B cell (primary cell): ENCODE measurements at regions not wholly inside any gene's neighbourhood (a gene's known extent, or its start where the extent isn't known, plus 50 kb on each side); places are given as distances from the start of the nearest gene placed in this dataset.

Source experiments
- ATAC-seq: fragments of 200-7000 bp; cut with Tn5 transposase; one replicate; pipeline ENCODE4 v1.10.0; 2021; ENCODE audit warnings: low read depth, mild to moderate bottlenecking, moderate number of reproducible peaks, moderate library complexity
- CTCF ChIA-PET: fragments of 350-600 bp; sonication (Branson Sonifier 250); formaldehyde crosslinking; loops from one replicate; lab custom pipeline; 2021; ENCODE audit warnings: antibody characterized with exemption, inconsistent platforms; lab: Charles Lee
- POLR2A ChIA-PET: fragments of 350-600 bp; sonication (Branson Sonifier 250); formaldehyde crosslinking; loops from one replicate; lab custom pipeline; 2021; ENCODE audit warnings: antibody characterized with exemption; lab: Charles Lee
- DNase-seq: peaks from one replicate; pipeline ENCODE4 v3.0.0; 2013
- H2AFZ ChIP-seq: 2 replicates; pipeline ENCODE4 v1.6.1; 2012; ENCODE audit warnings: mild to moderate bottlenecking, low read depth, low read length; ENCODE audit not compliant: insufficient read depth, poor library complexity, severe bottlenecking
- H3K27ac ChIP-seq, 2 donors: 1 replicate in 1 of 2; 2 replicates in 1 of 2; pipeline ENCODE4 v1.5.1; 2012 to 2013; ENCODE audit warnings: low read length in 2 of 2, mild to moderate bottlenecking in 2 of 2, moderate library complexity in 1 of 2
- H3K27me3 ChIP-seq, 4 experiments: fragments of 200-600 bp in 1 of 4; sonication (generic) in 1 of 4; replicated peaks in 1 of 4; 1 replicate in 2 of 4; 2 replicates in 2 of 4; pipeline versions ENCODE4 v1.6.1 to v1.7.0; 2013 to 2016; ENCODE audit warnings: low read length in 3 of 4, mild to moderate bottlenecking in 2 of 4, mixed read lengths in 1 of 4, moderate library complexity in 1 of 4; ENCODE audit not compliant: insufficient read depth in 4 of 4, control insufficient read depth in 3 of 4; ENCODE audit errors: control extremely low read depth in 1 of 4
- H3K36me3 ChIP-seq, 2 experiments: replicated peaks in 1 of 2; 1 replicate in 1 of 2; 2 replicates in 1 of 2; pipeline versions ENCODE4 v1.6.1 to v1.7.1; 2013; ENCODE audit warnings: low read length in 1 of 2; ENCODE audit not compliant: insufficient read depth in 2 of 2, control insufficient read depth in 1 of 2; ENCODE audit errors: control extremely low read depth in 1 of 2, extremely low read depth in 1 of 2
- H3K4me1 ChIP-seq, 2 donors: fragments of 200-600 bp in 1 of 2; sonication (generic) in 1 of 2; 1 replicate in 1 of 2; 2 replicates in 1 of 2; pipeline versions ENCODE4 v1.5.1 to v1.6.1; 2013 to 2017; ENCODE audit warnings: low read length in 2 of 2; ENCODE audit not compliant: control insufficient read depth in 2 of 2, insufficient read depth in 2 of 2
- H3K4me2 ChIP-seq: replicated peaks from 2 replicates; pipeline ENCODE3; 2012; ENCODE audit warnings: mild to moderate bottlenecking, low read depth, low read length; ENCODE audit not compliant: poor library complexity, severe bottlenecking
- H3K4me3 ChIP-seq, 5 experiments: fragments of 200-600 bp in 1 of 5; sonication (generic) in 1 of 5; 1 replicate in 3 of 5; 2 replicates in 2 of 5; pipeline versions ENCODE4 v1.5.1 to v1.7.0; 2011 to 2016; ENCODE audit warnings: low read length in 4 of 5, mild to moderate bottlenecking in 4 of 5, low read depth in 2 of 5, control low read depth in 1 of 5, moderate library complexity in 1 of 5; ENCODE audit not compliant: insufficient read depth in 1 of 5; ENCODE audit errors: control extremely low read depth in 1 of 5, extremely low read depth in 1 of 5
- H3K79me2 ChIP-seq: fragments of 200-600 bp; sonication (generic); one replicate; pipeline ENCODE4 v1.6.0; 2016; ENCODE audit warnings: low read length; ENCODE audit not compliant: control insufficient read depth, insufficient read depth
- H3K9ac ChIP-seq: fragments of 200-600 bp; sonication (generic); 2 replicates; pipeline ENCODE4 v1.6.1; 2017; ENCODE audit warnings: mild to moderate bottlenecking, low read length, moderate library complexity
- H3K9me3 ChIP-seq, 3 donors: one replicate each; pipeline versions ENCODE4 v1.6.1 to v1.7.1; 2013; ENCODE audit warnings: low read length in 2 of 3; ENCODE audit not compliant: control insufficient read depth in 2 of 3, insufficient read depth in 1 of 3; ENCODE audit errors: control extremely low read depth in 1 of 3
- H4K20me1 ChIP-seq: 2 replicates; pipeline ENCODE4 v1.6.0; 2012; ENCODE audit warnings: mild to moderate bottlenecking, low read length; ENCODE audit not compliant: insufficient read depth, control insufficient read depth, poor library complexity, severe bottlenecking
- H3K27ac Mint-ChIP-seq: one replicate; pipeline ENCODE4 v1.8.0; 2021; ENCODE audit warnings: mixed read lengths
- H3K27me3 Mint-ChIP-seq: one replicate; pipeline ENCODE4 v1.8.0; 2021; ENCODE audit warnings: mixed read lengths
- H3K4me1 Mint-ChIP-seq: one replicate; pipeline ENCODE4 v1.8.0; 2021; ENCODE audit warnings: mixed read lengths
- H3K4me3 Mint-ChIP-seq: one replicate; pipeline ENCODE4 v1.8.0; 2021; ENCODE audit warnings: mixed read lengths
- H3K9me3 Mint-ChIP-seq: one replicate; pipeline ENCODE4 v1.8.0; 2022; ENCODE audit warnings: mixed read lengths; ENCODE audit not compliant: insufficient read depth
- CTCF ChIP-seq: fragments of 200-600 bp; IDR thresholded peaks from one replicate; pipeline ENCODE4 v1.8.0; 2022; ENCODE audit warnings: antibody characterized with exemption, mild to moderate bottlenecking
- EZH2 ChIP-seq: IDR thresholded peaks from 2 replicates; pipeline ENCODE4 v1.6.1; 2012; ENCODE audit warnings: borderline replicate concordance, low read depth, mild to moderate bottlenecking, moderate library complexity, low read length; ENCODE audit not compliant: insufficient read depth, poor library complexity, severe bottlenecking
- WGBS: methylation state at CpG from one replicate; pipeline ENCODE4 v1.1.5; 2013; ENCODE audit warnings: missing lambda C conversion rate; ENCODE audit not compliant: insufficient coverage; 5-methylcytosine and 5-hydroxymethylcytosine counted together
- intact Hi-C: fragments of 100-400 bp; cut with micrococcal nuclease; formaldehyde crosslinking; loops from one replicate; pipeline ENCODE4 v1.10.0; 2022

GRCh38 chr1:163970151-163970550 is 588.8 kb upstream of the PBX1 start:
- ATAC-seq (no peak), DNase-seq (no peak)
- intact Hi-C loops = no loop called here
- no peaks in the 10 kb centered on the region for H4K20me1 ChIP-seq
- H3K36me3 ChIP-seq = no peaks in the 10 kb centered on the region
- peaks cover 9% of the 10 kb centered on the region for H3K9me3 Mint-ChIP-seq
- H3K4me2 ChIP-seq = no peak overlapping the region
- WGBS = no CpG with 5 or more reads among the region's 2 CpGs
- no peak overlapping the region for H2AFZ ChIP-seq
- no peak overlapping the region for H3K4me3 Mint-ChIP-seq
- ChIA-PET POLR2A (no interaction called here), CTCF (no interaction called here)
- H3K27ac Mint-ChIP-seq = no peak overlapping the region
- TF ChIP-seq EZH2 (no peak), CTCF (no peak)
- no peaks in the 10 kb centered on the region for H3K4me1 ChIP-seq
- H3K9me3 ChIP-seq = peaks cover 0 to 2% (median 0%) of the 10 kb centered on the region in 3 donors
- no peak overlapping the region for H3K4me3 ChIP-seq
- H3K4me1 Mint-ChIP-seq = no peaks in the 10 kb centered on the region
- no peaks in the 10 kb centered on the region for H3K27me3 Mint-ChIP-seq
- no peak overlapping the region for H3K9ac ChIP-seq
- H3K27ac ChIP-seq = no peak overlapping the region
- no peaks in the 10 kb centered on the region for H3K79me2 ChIP-seq
- H3K27me3 ChIP-seq = no peaks in the 10 kb centered on the region

DNA sequence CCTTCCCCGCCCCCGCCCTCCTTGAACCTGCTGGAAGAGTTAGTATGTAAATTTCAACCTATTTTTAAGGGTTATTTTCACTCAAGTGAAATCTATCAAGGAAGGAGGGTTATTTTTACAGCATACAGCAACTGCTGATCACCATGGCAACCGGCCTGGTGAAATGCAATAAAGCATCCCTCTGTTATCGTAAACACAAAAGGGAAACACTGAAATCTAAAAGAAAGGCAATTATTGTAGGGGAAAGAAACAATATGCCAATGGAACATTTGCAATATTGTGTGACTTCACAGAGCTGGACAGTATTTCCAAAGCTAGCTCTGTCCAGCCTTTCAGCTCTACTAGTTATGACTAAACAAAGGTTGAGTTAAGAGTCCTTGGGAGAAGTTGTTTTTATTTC is 588.3 kb upstream of the PBX1 start:
- Mint-ChIP-seq H3K4me1 (no peaks in the 10 kb centered on the region), H3K9me3 (peaks cover 9% of the 10 kb centered on the region), H3K4me3 (no peak overlapping the region), H3K27me3 (no peaks in the 10 kb centered on the region), H3K27ac (no peak overlapping the region)
- ATAC-seq (no peak), DNase-seq (no peak)
- no peak for TF ChIP-seq EZH2
- TF ChIP-seq CTCF = no peak
- Histone ChIP-seq H2AFZ (no peak overlapping the region), H3K9ac (no peak overlapping the region), H3K27me3 (no peaks in the 10 kb centered on the region), H3K4me2 (no peak overlapping the region), H3K4me1 (no peaks in the 10 kb centered on the region), H3K9me3 (peaks cover 0 to 2% (median 0%) of the 10 kb centered on the region in 3 donors), H3K79me2 (no peaks in the 10 kb centered on the region), H3K27ac (no peak overlapping the region), H3K4me3 (no peak overlapping the region), H3K36me3 (no peaks in the 10 kb centered on the region), H4K20me1 (no peaks in the 10 kb centered on the region)
- WGBS = 100% methylated on average over 1 of the region's 4 CpGs
- ChIA-PET POLR2A (no interaction called here), CTCF (no interaction called here)
- intact Hi-C loops = no loop called here
